ENCODE measurements at regions not wholly inside any gene's neighbourhood (a gene's known extent, or its start where the extent isn't known, plus 50 kb on each side); places are given as distances from the start of the nearest gene placed in this dataset.

DNA sequence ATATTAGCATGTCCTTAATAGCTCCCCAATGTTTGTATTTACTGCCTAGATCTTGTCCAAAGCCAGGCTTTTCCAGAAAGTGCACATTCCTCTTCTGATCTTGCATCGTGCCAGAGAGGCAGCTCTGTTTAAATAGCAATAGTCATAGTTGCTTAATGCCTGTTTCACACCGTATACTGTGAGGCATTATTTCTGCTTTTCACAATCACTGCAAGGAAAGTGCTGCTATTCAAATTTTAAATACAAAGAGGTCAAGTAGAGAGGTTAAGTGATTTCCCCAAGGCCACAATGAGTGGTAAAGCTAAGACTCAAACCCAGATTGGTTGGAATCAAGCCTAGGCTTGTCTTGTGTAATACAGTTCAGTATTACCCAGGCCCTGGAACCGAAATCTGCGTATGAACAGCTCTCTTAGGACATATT is 153.6 kb downstream of the SNX18 start:
- TF ChIP-seq EP300 (IDR thresholded peaks at IDR 0.05; ENCODE audit: borderline replicate concordance) (no peak), EGR1 (IDR thresholded peaks at IDR 0.05) (no peak), YY1 (IDR thresholded peaks at IDR 0.05; ENCODE audit: low read depth) (no peak)
- TF ChIP-seq, protein P1, sequence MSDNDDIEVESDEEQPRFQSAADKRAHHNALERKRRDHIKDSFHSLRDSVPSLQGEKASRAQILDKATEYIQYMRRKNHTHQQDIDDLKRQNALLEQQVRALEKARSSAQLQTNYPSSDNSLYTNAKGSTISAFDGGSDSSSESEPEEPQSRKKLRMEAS (IDR thresholded peaks at IDR 0.05): no peak
